Activated CD8-positive, alpha-beta memory T cell treated with anti-CD3 and anti-CD28 coated beads, Interleukin-2, amount 50 U/mL, for 48 hours (primary cell): ENCODE measurements at regions not wholly inside any gene's neighbourhood (a gene's known extent, or its start where the extent isn't known, plus 50 kb on each side); places are given as distances from the start of the nearest gene placed in this dataset.
"Not testable (repeated sequence)": the region's sequence is repeated elsewhere in the genome, so short reads cannot be mapped to it uniquely, and the experiment has no call there.

Source experiments
- DNase-seq: peaks from one replicate; pipeline ENCODE4 v3.0.0-alpha.2; 2020

DNA sequence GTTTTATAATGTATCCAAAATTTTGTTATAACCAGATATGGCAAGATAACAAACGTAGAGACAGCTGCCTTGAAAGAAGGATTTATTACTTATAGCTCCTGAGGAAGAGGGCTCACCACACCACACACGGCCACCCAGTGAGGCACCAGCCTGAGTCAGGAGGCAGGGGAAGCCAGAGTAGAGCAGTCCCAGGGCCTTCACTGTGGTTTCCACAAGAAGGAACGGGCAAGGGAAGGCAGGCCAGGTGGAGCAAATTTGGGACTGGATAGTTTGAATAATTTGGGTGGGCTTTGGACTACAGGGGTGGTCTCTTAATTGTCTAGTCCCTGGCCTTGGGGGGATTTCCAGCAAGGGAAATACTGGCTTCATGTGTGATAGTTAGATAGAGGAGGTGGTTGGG lies 72.5 kb downstream of the RRAGC start:
- no peak for DNase-seq

DNA sequence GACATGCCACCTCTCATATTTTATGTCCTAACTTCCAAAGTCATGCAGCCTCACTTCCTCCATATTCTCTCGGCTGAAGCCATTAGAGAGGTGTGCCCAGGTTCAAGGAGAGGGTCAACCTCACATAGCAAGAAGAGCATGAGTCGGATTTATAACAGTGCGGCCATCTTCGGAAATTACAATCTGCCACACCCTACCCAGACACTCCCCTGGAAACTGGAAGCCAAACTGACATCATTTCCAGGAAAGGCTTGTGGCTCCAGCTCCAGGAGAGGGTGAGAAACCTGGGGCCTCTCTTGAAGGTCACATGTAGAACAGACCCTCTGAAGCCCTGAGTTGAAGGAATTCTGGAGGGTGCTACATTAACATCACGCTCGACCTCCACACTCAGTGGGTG lies 73.5 kb downstream of the RRAGC start:
- DNase-seq: no peak

DNA sequence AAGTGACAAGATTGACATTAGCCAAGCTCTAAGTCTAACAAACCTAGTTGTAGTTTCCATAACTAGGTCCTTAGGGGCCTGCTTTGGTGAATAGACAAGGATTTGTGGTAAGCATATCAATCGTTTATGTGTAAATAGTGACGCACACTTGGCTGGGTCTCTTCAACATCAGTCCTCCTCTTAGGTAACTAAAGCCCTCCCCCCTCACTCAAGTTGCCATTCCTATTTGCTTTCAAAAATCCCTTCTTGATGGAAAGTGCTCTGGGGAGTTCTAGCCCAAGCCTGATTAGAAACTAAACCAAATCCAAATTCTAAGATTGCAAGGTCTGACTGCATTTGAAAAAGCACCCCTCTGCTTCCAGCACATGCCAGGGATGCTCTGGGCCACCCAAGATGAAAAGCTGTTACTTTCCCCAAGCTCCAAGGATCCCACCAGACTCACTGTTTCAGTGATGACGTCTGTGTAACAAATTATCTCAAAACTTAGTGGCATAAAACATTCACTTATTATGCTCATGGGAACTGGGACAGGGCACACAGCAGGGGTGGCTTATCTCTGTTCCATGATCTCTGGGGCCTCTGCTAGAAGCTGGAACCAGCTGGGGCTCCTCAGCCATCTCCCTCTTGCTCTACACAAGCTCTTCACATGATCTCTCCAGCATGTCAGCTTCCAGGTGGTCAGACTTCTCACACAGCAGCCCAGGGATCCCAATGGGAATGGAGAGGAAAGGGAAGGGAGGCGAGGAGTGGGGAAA lies 74.1 kb downstream of the RRAGC start:
- no peak for DNase-seq

DNA sequence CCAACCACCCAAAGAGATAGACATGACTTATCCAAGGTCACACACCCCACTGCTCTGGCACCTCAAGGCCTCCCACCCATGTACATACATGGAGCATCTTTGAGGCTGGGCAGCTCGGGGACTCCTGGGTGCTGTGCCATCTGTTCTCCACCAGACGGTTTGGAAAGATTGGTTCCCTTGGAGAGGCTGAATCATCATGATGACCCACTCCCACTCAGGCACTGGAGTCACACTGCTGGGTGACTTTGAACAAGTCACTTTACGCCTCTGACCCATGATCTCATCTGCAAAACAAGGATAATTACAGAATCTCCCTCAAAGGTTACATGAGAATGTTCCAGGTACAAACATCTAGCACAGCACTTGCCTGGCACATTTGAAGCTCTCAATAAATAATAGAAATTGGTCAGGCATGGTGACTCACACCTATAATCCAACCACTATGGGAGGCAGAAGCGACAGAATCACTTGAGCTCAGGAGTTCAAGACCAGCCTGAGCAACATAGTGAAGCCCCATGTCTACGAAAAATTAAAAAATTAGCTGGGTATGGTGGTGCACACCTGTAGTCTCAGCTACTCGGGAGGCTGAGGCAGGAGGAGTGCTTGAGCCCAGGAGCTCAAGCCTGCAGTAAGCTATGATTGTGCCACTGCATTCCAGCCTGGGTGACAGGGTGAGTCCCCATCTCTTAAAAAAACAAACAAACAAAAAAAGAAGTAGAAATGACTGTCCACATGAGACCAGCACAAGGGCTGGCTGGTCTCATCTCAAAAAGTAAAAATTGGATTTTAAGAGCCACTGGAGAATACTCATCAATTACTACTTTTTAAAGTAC lies 74.9 kb downstream of the RRAGC start:
- DNase-seq: no peak

DNA sequence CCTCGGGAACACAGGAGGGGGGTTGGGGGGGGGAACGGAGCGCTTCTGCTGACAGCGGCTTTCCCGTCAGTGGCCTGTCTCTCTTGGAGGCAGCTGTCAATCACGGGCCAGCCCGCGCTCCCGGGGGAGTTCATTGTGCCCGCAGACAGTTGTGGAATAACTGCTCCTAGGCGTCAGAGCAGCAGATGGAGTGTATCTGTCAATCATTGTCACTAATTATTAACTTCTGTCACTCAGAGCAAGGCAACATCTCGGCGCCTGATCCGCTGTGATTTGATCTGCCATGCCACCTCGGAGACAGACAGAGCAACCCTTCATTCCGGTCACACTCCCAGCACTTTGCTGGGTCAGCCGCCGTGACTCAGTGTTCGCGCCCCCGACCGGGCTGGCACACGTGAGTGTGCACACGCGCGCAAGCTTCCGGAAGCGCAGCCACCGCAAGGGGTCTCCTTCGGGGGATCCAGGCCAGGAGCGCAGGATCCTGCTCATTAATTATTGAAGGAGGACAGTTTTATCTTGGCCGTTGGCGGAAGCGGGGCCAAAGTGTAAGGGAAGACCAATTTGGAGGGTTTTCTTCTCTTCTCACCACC lies 75.8 kb downstream of the RRAGC start:
- no peak for DNase-seq

DNA sequence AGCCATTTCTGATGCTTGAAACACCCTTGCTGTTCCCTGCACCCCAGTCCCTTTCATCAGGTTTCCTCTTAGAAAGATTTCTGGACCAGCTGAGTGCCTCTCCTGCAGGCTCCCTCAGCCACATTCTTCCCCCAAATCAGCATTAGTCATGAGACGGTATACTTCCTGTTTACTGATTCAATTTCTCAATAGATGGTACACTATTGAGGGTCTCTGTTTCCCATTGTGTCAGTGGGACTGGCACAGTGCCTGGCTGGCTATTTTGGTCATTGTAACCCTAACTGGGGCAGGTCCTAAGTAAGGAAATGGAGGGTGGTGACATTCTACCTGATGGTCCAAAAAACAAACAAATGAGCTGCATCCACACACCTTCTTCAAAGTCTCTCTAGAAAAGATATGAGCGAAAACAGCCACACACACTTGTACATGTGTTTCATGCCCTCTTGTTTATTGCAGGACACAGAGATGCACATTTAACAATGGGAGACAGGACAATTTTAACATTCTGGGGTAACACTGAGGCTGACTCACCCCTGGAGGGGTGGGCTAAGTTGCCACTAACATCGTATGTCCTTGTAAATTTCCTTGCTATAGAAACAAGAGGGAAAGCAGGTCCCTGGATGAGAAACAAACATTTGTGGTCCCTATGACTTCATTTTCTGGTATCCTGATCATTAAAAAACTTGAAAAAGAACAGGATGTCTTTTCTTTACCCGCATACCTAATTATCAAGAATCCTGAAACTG lies 77.5 kb downstream of the RRAGC start:
- DNase-seq: no peak

DNA sequence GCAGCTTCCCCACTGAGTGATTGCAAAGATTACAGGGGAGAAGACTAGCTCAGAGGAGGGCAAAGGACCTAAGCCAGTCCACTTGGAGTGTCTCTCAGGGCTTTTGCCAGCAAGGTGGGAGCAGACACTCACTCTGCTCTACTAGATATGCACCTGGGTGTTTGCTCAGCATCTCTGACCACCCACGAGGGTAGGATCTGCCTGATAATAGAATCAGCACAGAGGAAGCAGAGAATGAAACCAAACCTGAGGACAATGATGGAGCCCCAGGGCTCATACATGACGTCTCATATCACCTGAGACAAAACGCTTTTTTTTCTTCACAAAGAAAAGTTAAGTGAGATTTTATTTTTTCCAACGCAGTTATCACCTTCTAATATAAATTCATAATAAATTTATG lies 79.4 kb downstream of the RRAGC start:
- DNase-seq: no peak

DNA sequence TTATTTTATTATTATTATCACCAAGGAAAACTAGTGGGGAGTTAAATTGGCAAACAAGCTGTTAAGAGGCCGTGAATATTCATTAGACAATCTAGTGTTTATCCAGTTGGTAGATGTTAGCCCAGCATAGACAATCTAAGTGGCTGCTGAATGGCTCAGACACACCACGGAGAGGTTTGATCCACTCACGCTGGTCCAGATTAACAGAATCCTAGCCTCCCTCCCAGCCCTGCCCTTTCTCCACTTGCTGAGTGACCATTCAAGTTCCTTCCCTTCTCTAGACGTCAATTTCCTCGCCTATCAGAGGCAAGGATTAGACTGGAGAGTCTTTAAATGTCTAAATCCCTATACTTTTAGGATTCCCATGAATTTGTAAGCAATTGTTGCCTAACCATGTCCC lies 80.1 kb downstream of the RRAGC start:
- DNase-seq: no peak

DNA sequence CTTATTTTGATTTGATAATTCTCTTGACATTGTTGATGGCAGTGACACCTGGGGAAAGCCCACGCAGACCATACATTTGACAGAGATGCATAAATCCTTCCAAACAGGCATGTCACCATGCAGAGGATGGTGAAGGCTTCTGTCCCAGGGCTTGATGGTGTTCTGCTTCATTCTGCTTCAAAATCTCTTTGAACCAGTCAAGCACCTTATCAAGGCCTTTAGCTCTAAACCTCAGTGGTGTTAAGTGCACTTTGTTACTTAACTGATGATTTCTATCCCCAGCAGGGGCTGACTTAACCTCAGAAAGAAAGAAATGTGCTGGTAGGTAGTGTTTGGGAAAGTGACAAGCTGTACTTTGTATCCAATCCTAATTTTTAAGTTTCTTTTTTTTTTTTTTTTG lies 81.1 kb downstream of the RRAGC start:
- no peak for DNase-seq

DNA sequence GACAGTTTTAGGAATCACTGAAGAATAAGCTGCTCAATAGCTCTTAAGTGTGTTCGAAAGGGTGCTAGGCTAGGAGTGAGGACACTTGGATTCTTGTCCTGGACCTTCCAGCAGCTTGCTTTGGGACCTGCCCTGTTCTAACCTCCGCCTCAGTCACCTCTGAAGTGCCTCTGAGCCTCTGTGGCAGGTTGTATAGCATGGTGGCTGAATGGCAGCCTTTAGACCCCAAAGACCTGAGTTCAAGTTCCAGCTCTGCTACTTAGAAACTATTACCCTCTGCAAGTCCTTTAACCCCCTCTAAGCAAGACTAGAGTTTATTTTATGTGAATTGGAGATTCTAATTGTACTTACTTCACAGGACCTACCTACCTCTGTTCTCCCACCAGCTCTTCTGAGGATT lies 81.5 kb downstream of the RRAGC start:
- no peak for DNase-seq

DNA sequence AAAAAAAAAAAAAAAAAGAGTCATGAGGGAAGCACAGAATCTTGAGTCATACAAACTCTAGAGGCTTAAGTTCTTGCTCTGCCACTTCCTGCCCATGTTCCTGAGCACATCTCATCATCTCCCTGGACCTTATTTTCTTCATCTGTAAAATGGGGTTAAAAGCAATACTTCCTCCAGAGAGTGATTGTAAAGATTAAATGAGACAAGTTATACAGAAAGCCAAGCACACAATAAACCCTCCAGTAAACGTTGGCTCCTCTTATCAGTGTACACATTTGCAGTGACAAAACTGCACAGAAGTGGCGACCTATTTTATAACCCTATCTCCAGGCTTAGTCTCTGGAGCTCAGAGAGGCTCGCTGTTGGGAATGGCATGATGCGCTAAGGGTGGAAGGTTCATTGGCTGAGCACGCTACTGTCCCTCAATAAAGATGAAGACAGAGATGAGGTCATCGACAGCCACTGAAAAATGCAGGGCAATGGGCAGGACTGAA lies 82.1 kb downstream of the RRAGC start:
- no peak for DNase-seq

DNA sequence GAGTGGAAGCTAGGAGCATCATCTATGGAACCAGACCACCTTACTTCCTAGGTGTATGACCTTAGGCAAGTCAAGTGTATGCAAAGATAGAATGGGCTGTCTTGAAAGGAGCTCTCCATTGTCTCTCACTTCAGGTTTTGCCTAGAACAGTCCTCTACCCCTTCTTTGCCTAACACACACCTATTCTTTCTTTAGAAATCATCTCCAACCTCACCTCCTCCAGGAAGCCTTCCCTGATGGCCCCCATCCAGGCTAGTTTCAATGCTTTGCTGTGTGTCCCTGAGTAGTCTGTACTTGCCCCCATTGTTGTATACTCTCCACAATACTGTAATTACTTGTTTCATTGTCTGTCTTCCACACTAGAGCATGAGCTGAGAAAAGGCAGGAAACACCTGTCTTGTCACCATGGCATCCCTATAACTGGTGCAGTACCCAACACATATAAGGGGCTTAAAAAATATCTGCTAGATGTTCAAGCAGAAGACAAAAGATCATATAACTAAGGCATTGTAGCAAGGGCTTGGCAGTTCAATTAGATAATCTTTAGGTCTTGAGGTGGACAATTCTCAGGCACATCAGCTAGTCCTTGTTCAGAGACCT lies 83.0 kb downstream of the RRAGC start:
- no peak for DNase-seq

DNA sequence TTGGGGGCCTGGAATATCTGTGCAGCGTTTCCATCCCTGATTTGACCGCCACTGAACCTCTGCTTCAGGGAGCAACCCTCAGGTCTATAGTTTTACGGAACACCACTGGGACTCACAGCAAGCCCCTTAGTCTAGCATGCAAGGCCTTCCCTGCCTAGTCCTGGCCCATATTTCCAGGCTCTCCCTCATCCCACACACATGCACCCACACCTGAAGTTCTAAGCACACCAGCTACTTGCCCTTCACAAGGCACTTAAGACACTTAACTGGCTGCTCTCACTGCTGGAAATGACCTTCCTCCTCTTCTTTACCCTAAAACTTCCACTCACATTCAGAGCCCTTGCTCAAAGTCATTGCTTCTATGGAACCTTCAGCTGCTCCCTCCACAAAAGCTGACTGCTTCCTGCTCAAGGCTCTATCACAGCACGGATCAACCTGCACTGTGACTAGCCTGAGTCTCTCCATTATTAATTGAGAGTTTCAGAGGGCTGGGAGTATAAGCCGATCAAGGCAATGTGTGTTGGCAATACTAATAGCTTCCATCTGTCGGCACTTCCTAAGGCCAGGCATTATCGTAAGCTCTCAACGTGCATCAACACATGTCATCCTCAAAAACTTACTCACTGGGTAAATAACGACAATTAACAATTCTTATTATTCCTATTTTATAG lies 84.3 kb downstream of the RRAGC start:
- no peak for DNase-seq

DNA sequence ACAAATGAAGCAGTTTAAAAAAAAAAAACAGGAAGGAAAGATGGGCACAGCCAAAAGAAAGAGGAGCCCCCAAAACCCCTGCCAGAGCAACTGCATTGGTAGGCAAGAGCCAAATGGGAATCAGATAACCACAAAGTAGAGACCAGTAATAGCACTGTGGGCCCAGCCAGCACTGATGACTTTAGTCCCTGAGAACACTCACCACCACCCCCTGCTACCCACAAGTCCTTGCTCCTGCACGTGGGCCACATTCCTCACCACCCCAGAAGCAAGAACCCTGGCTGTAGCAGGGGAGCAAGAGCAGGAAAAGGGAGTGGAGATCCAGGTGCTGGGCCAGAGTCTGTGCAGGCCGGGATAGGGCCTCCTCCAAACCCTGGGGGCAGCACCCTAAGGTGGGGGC lies 86.1 kb downstream of the RRAGC start:
- DNase-seq: no peak

DNA sequence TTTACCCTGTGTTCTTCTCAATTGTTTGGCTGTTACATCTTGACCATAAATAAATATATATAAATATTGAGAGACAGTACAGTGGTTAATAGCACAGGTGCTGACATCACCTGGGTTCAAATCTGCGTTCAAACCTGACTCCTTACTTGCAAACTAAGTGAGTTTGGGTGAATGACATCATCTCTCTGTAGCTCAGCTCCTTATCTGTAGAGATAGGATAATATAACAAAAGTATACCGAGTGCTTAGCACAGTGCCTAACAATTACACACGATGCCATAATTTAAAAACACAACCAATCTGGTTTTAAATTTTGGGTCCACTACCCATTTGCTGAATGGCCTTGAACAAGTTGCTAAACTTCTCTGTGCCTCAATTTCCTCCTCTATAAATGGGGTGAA lies 86.6 kb downstream of the RRAGC start:
- no peak for DNase-seq

DNA sequence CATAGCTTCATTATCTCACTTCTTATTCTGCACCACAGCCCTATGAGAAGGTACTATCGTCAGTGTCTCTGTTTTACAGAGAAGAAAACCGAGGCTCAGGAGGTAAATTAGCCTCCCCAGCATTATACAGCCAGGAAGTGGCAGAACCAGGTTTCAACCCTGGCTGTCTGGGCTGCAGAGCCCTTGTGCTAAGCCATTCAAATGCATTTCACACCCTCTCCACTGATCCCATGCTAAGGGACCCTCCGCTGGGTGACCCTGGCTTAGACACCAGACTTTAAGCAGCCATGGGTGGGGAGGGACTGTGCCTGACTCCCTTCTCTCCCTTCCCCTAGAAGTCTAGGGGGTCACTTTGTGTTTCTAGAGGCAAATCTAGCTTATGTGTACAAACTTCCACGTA lies 87.5 kb downstream of the RRAGC start:
- no peak for DNase-seq

DNA sequence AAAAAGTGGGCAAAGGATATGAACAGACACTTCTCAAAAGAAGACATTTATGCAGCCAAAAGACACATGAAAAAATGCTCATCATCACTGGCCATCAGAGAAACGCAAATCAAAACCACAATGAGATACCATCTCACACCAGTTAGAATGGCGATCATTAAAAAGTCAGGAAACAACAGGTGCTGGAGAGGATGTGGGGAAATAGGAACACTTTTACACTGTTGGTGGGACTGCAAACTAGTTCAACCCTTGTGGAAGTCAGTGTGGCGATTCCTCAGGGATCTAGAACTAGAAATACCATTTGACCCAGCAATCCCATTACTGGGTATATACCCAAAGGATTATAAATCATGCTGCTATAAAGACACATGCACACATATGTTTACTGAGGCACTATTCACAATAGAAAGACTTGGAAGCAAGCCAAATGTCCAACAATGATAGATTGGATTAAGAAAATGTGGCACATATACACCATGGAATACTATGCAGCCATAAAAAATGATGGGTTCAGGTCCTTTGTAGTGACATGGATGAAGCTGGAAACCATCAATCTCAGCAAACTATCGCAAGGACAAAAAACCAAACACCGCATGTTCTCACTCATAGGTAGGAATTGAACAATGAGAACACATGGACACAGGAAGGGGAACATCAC lies 88.9 kb downstream of the RRAGC start:
- DNase-seq: not testable (repeated sequence)

DNA sequence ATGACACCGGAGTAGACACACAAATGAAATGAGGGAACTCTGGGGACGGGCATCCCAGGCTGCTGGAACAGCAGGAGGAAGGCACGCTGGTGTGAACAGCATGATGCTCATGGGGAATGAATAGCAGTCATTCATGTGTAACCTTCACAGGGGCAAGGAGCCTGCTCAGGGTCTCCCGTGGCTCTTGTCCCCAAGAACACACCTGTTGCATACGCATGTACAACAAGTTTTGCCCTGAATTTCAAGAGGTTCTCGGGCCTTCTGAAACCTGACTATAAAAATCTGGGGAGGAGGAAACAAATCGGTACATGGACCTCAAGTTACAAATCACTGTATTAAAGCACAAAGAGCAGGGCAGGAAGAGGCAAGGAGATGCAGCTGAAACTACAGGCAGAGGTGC lies 93.4 kb downstream of the RRAGC start:
- DNase-seq: no peak

DNA sequence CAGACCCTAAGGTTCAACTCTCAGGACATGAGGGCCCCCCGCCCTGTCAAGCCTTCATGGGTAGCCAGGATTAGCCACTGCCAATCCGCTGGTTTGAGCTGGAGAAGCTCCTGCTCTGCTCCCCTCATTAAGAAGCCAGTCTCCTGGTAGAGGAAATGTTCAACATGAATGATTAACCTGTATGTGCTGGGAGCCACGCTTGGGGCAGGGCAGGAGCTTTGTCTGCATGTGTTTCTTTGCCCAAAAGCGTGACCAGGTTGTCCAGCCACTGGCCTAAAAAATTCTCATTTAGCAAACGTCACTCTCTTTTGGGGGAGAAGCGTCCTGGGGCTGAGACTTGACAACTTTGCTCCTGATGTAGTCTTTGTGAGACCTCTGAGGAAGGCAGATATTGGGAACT lies 96.5 kb downstream of the RRAGC start:
- DNase-seq: no peak

DNA sequence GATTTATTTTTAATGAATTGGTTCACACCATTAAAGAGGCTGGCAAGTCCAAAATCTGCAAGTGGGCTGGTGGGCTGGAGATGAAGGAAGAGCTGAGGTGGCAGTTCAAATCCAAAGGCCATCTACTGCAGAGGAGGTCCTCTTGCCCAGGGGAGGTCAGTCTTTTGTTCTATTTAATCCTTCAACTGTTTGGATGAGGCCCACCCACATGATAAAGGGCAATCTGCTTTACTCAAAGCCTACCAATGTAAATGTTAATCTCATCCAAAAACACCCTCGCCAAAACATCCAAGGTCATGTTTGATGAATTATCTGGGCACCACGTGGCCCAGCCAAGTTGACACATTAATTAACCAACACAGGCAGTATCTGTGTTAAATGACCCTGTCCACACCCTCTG lies 99.0 kb downstream of the RRAGC start:
- DNase-seq: no peak

DNA sequence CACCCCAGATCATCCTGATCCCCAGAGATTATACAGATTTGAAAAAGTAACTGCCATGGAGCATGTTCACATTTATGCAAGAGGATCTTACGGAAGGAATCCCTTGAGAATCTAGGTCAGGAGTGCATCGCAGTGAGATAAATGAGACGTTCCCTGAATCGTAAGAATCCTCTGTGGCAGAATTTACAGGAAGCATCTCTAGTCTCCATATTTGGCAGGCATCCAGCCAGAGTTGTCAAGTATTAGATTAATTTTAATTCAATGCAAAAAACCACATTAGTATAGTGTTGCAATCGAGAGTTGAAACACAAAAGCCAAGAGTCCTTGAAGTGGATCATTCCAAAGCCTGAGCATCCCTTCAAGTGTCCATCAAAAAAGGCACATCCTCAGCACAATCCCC lies 100.8 kb downstream of the RRAGC start:
- DNase-seq: no peak
